Left lung (tissue), 4 donors: ENCODE measurements at regions not wholly inside any gene's neighbourhood (a gene's known extent, or its start where the extent isn't known, plus 50 kb on each side); places are given as distances from the start of the nearest gene placed in this dataset.

Experiments
- ATAC-seq: fragments of 200-7000 bp; cut with Tn5 transposase; one replicate; pipeline ENCODE4 v1.9.1; 2020; ENCODE audit warnings: moderate library complexity
- DNase-seq, 4 donors: peaks; one replicate each; pipeline ENCODE4 v3.0.0-alpha.2; 2013 to 2020
- H3K27ac ChIP-seq, 2 donors: fragments of 200-600 bp; sonication (generic) in 1 of 2; one replicate each; pipeline versions ENCODE4 v1.5.0 to v1.8.0; 2020 to 2021
- H3K27me3 ChIP-seq, 2 donors: fragments of 200-600 bp; sonication (generic) in 1 of 2; one replicate each; pipeline versions ENCODE4 v1.5.0 to v1.8.0; 2020 to 2021
- H3K36me3 ChIP-seq, 2 donors: fragments of 200-600 bp; sonication (generic) in 1 of 2; one replicate each; pipeline versions ENCODE4 v1.5.0 to v1.8.0; 2020 to 2021
- H3K4me1 ChIP-seq, 2 donors: fragments of 200-600 bp; one replicate each; pipeline ENCODE4 v1.8.0; 2021
- H3K4me3 ChIP-seq, 2 donors: fragments of 200-600 bp; sonication (generic) in 1 of 2; one replicate each; pipeline versions ENCODE4 v1.5.0 to v1.8.0; 2020 to 2021; ENCODE audit warnings: mild to moderate bottlenecking in 1 of 2
- H3K9me3 ChIP-seq, 2 donors: fragments of 200-600 bp; sonication (generic) in 1 of 2; one replicate each; pipeline versions ENCODE4 v1.5.0 to v1.8.0; 2020 to 2021
- CTCF ChIP-seq, 2 donors: fragments of 200-600 bp; sonication (generic) in 1 of 2; IDR thresholded peaks; one replicate each; pipeline versions ENCODE4 v1.5.0 to v1.8.0; 2021; ENCODE audit warnings: antibody characterized with exemption in 2 of 2
- intact Hi-C, 2 donors: fragments of 100-400 bp; cut with DNase I; formaldehyde crosslinking; loops; one replicate each; pipeline versions ENCODE4 v1.11.2 to v1.14.2; 2022
- donor health status: DM: no; HTN: yes; CAD: no.
- donor health status: DM: no; HTN: no; CAD: no.

GRCh38 chr14:39880965-39881364, 448.7 kb upstream of the FBXO33 start:
- Histone ChIP-seq H3K4me1 (no peaks in the 10 kb centered on the region), H3K27me3 (no peaks in the 10 kb centered on the region), H3K4me3 (no peak overlapping the region), H3K9me3 (peaks cover 0 to 8% of the 10 kb centered on the region in 2 donors), H3K36me3 (no peaks in the 10 kb centered on the region), H3K27ac (no peak overlapping the region)
- DNase-seq, result no peak
- no peak for TF ChIP-seq CTCF (IDR thresholded peaks at IDR 0.05)
- intact Hi-C loops, result no loop called here
- ATAC-seq, result no peak

- Histone ChIP-seq H3K9me3 (peaks cover 0 to 2% of the 10 kb centered on the region in 2 donors), H3K36me3 (no peaks in the 10 kb centered on the region), H3K27ac (no peak overlapping the region), H3K4me1 (no peaks in the 10 kb centered on the region), H3K27me3 (no peaks in the 10 kb centered on the region), H3K4me3 (no peak overlapping the region)
- no peak for TF ChIP-seq CTCF (IDR thresholded peaks at IDR 0.05)
- DNase-seq (no peak), ATAC-seq (no peak)
- intact Hi-C loops, result no loop called here
Measured at GRCh38 chr14:39880106-39880695, 448.0 kb upstream of the FBXO33 start.

GRCh38 chr14:39877577-39878190, 445.5 kb upstream of the FBXO33 start:
- no peaks in the 10 kb centered on the region for H3K9me3 ChIP-seq
- H3K4me1 ChIP-seq, result no peaks in the 10 kb centered on the region
- no peaks in the 10 kb centered on the region for H3K27me3 ChIP-seq
- no peak for ATAC-seq
- DNase-seq, result no peak
- intact Hi-C loops, result no loop called here
- TF ChIP-seq CTCF (IDR thresholded peaks at IDR 0.05), result no peak
- H3K4me3 ChIP-seq, result no peak overlapping the region
- no peak overlapping the region for H3K27ac ChIP-seq
- no peaks in the 10 kb centered on the region for H3K36me3 ChIP-seq

- Histone ChIP-seq H3K27ac (no peak overlapping the region), H3K27me3 (no peaks in the 10 kb centered on the region), H3K36me3 (no peaks in the 10 kb centered on the region), H3K4me3 (no peak overlapping the region), H3K4me1 (no peaks in the 10 kb centered on the region), H3K9me3 (no peaks in the 10 kb centered on the region)
- intact Hi-C loops, result no loop called here
- no peak for ATAC-seq
- no peak for TF ChIP-seq CTCF (IDR thresholded peaks at IDR 0.05)
- DNase-seq, result no peak
Measured at GRCh38 chr14:39876916-39877315, 444.7 kb upstream of the FBXO33 start.

GRCh38 chr14:39875028-39875427, 442.8 kb upstream of the FBXO33 start:
- H3K4me1 ChIP-seq, result no peaks in the 10 kb centered on the region
- H3K4me3 ChIP-seq, result no peak overlapping the region
- H3K27ac ChIP-seq, result no peak overlapping the region
- H3K36me3 ChIP-seq, result no peaks in the 10 kb centered on the region
- no peaks in the 10 kb centered on the region for H3K27me3 ChIP-seq
- intact Hi-C loops, result no loop called here
- ATAC-seq (no peak), DNase-seq (no peak)
- H3K9me3 ChIP-seq, result no peaks in the 10 kb centered on the region
- TF ChIP-seq CTCF (IDR thresholded peaks at IDR 0.05), result no peak
